ENCODE measurements at regions not wholly inside any gene's neighbourhood (a gene's known extent, or its start where the extent isn't known, plus 50 kb on each side); places are given as distances from the start of the nearest gene placed in this dataset.

- no peaks in the 10 kb centered on the region for H3K27me3 ChIP-seq
- no peaks in the 10 kb centered on the region for H3K9me3 ChIP-seq
- H3K4me1 ChIP-seq = peaks cover 0 to 39% (median 3%) of the 10 kb centered on the region in 4 donors
- H3K4me3 ChIP-seq = no peak overlapping the region
- no peak overlapping the region for H3K27ac ChIP-seq
- peaks cover 16 to 33% (median 32%) of the 10 kb centered on the region in 3 donors for H3K36me3 ChIP-seq
- TF ChIP-seq, protein P1, sequence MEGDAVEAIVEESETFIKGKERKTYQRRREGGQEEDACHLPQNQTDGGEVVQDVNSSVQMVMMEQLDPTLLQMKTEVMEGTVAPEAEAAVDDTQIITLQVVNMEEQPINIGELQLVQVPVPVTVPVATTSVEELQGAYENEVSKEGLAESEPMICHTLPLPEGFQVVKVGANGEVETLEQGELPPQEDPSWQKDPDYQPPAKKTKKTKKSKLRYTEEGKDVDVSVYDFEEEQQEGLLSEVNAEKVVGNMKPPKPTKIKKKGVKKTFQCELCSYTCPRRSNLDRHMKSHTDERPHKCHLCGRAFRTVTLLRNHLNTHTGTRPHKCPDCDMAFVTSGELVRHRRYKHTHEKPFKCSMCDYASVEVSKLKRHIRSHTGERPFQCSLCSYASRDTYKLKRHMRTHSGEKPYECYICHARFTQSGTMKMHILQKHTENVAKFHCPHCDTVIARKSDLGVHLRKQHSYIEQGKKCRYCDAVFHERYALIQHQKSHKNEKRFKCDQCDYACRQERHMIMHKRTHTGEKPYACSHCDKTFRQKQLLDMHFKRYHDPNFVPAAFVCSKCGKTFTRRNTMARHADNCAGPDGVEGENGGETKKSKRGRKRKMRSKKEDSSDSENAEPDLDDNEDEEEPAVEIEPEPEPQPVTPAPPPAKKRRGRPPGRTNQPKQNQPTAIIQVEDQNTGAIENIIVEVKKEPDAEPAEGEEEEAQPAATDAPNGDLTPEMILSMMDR (IDR thresholded peaks at IDR 0.05) = no peak
- no peak for DNase-seq
- intact Hi-C loops (cut with DNase I; ENCODE audit: low total_unique reads) = no loop called here
Observed at GRCh38 chr7:130963339-130963738, 229.3 kb upstream of the KLF14 start.

GRCh38 chr7:130965515-130965914 lies 231.5 kb upstream of the KLF14 start:
- Histone ChIP-seq H3K4me3 (no peak overlapping the region), H3K9me3 (no peaks in the 10 kb centered on the region), H3K4me1 (peaks cover 0 to 41% (median 16%) of the 10 kb centered on the region in 4 donors), H3K36me3 (peaks cover 8 to 31% (median 24%) of the 10 kb centered on the region in 3 donors), H3K27ac (no peak overlapping the region), H3K27me3 (no peaks in the 10 kb centered on the region)
- TF ChIP-seq, protein P1 (IDR thresholded peaks at IDR 0.05) = no peak
- intact Hi-C loops (cut with DNase I; ENCODE audit: low total_unique reads) = no loop called here
- DNase-seq = no peak

- peaks cover 0 to 41% (median 18%) of the 10 kb centered on the region in 4 donors for H3K4me1 ChIP-seq
- H3K9me3 ChIP-seq = no peaks in the 10 kb centered on the region
- H3K27ac ChIP-seq = no peak overlapping the region
- no peak for DNase-seq
- peaks cover 4 to 31% (median 24%) of the 10 kb centered on the region in 3 donors for H3K36me3 ChIP-seq
- H3K27me3 ChIP-seq = no peaks in the 10 kb centered on the region
- TF ChIP-seq, protein P1 (IDR thresholded peaks at IDR 0.05) = no peak
- intact Hi-C loops (cut with DNase I; ENCODE audit: low total_unique reads) = no loop called here
- H3K4me3 ChIP-seq = no peak overlapping the region
Observed at GRCh38 chr7:130966246-130967009, 232.4 kb upstream of the KLF14 start.

- TF ChIP-seq, protein P1 (IDR thresholded peaks at IDR 0.05) = no peak
- Histone ChIP-seq H3K27me3 (no peaks in the 10 kb centered on the region), H3K27ac (no peak overlapping the region), H3K36me3 (peaks cover 4 to 29% (median 16%) of the 10 kb centered on the region in 3 donors), H3K4me3 (no peak overlapping the region), H3K4me1 (peaks cover 0 to 42% (median 23%) of the 10 kb centered on the region in 4 donors), H3K9me3 (no peaks in the 10 kb centered on the region)
- intact Hi-C loops (cut with DNase I; ENCODE audit: low total_unique reads) = no loop called here
- no peak for DNase-seq
Observed at GRCh38 chr7:130970196-130970595, 236.2 kb upstream of the KLF14 start.

DNA sequence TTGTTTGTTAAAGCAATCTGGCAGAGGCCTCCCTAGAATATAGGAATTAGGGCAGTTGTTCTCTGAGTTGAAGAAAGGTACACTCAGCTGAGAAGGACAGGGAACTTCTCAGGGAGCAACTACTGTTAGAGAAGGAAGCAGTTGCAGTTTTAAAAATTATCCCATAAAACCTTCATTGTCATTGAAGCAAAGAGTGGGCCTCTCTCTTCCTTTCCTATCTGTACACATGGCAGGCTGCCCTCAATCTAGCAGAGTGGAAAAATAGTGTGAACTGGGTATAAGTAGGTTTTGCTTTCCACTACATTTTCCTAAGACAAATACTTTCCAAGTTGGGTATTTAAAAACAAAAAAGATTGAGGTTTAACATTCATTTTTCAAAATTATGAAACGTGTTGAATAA lies 236.7 kb upstream of the KLF14 start:
- TF ChIP-seq, protein P1 (IDR thresholded peaks at IDR 0.05) = no peak
- DNase-seq = no peak
- Histone ChIP-seq H3K27ac (no peak overlapping the region), H3K36me3 (peaks cover 3 to 28% (median 16%) of the 10 kb centered on the region in 3 donors), H3K9me3 (no peaks in the 10 kb centered on the region), H3K4me3 (no peak overlapping the region), H3K27me3 (no peaks in the 10 kb centered on the region), H3K4me1 (peaks cover 0 to 47% (median 25%) of the 10 kb centered on the region in 4 donors)
- intact Hi-C loops (cut with DNase I; ENCODE audit: low total_unique reads) = no loop called here
